CD8-positive, alpha-beta memory T cell (primary cell): ENCODE measurements at regions not wholly inside any gene's neighbourhood (a gene's known extent, or its start where the extent isn't known, plus 50 kb on each side); places are given as distances from the start of the nearest gene placed in this dataset.

Experiments used
- CTCF ChIA-PET: fragments of 350-600 bp; sonication (Branson Sonifier 250); formaldehyde crosslinking; loops from one replicate; lab custom pipeline; 2021; ENCODE audit warnings: antibody characterized with exemption; lab: Charles Lee
- POLR2A ChIA-PET: fragments of 350-600 bp; sonication (Branson Sonifier 250); formaldehyde crosslinking; loops from one replicate; lab custom pipeline; 2021; ENCODE audit warnings: antibody characterized with exemption; lab: Charles Lee
- DNase-seq, 5 donors: peaks; one replicate each; pipeline versions ENCODE4 v3.0.0 to v3.0.0-alpha.2; 2020 to 2022; ENCODE audit warnings: mixed read lengths in 1 of 5
- H3K27ac ChIP-seq: one replicate; pipeline ENCODE4 v1.7.0; 2013; ENCODE audit warnings: low read depth, mild to moderate bottlenecking, low read length, moderate library complexity
- H3K27me3 ChIP-seq: 2 replicates; pipeline ENCODE4 v1.7.0; 2013; ENCODE audit warnings: low read length, mild to moderate bottlenecking; ENCODE audit not compliant: insufficient read depth, poor library complexity, severe bottlenecking
- H3K36me3 ChIP-seq: 2 replicates; pipeline ENCODE4 v1.7.0; 2013; ENCODE audit warnings: mild to moderate bottlenecking, low read length, moderate library complexity; ENCODE audit not compliant: insufficient read depth
- H3K4me1 ChIP-seq: 2 replicates; pipeline ENCODE4 v1.7.0; 2013; ENCODE audit warnings: mild to moderate bottlenecking, low read length, moderate library complexity; ENCODE audit not compliant: insufficient read depth
- H3K4me3 ChIP-seq: 2 replicates; pipeline ENCODE4 v1.7.0; 2013; ENCODE audit warnings: mild to moderate bottlenecking, low read length
- H3K9me3 ChIP-seq: 2 replicates; pipeline ENCODE4 v1.7.0; 2013; ENCODE audit warnings: mild to moderate bottlenecking, low read length
- H3K27ac Mint-ChIP-seq, 8 donors: one replicate each; pipeline ENCODE4 v1.8.0; 2020 to 2021; ENCODE audit warnings: mixed read lengths in 8 of 8, mild to moderate bottlenecking in 6 of 8, inconsistent platforms in 3 of 8, moderate library complexity in 3 of 8
- H3K27me3 Mint-ChIP-seq, 2 donors: one replicate each; pipeline ENCODE4 v1.8.0; 2020 to 2021; ENCODE audit warnings: mixed read lengths in 2 of 2, mild to moderate bottlenecking in 1 of 2, moderate library complexity in 1 of 2
- H3K36me3 Mint-ChIP-seq, 3 donors: one replicate each; pipeline ENCODE4 v1.8.0; 2020 to 2021; ENCODE audit warnings: mixed read lengths in 3 of 3, inconsistent platforms in 1 of 3, mild to moderate bottlenecking in 1 of 3
- H3K4me1 Mint-ChIP-seq, 3 donors: one replicate each; pipeline ENCODE4 v1.8.0; 2020 to 2021; ENCODE audit warnings: mixed read lengths in 3 of 3, inconsistent platforms in 1 of 3, mild to moderate bottlenecking in 1 of 3
- H3K4me3 Mint-ChIP-seq, 7 donors: one replicate each; pipeline ENCODE4 v1.8.0; 2020 to 2021; ENCODE audit warnings: mixed read lengths in 7 of 7, mild to moderate bottlenecking in 6 of 7, moderate library complexity in 4 of 7, inconsistent platforms in 2 of 7
- H3K9me3 Mint-ChIP-seq, 5 donors: one replicate each; pipeline ENCODE4 v1.8.0; 2020 to 2022; ENCODE audit warnings: mixed read lengths in 5 of 5, mild to moderate bottlenecking in 3 of 5, moderate library complexity in 2 of 5, inconsistent platforms in 1 of 5

GRCh38 chr10:31754803-31755624, 173.6 kb downstream of the ARHGAP12 start:
- no peaks in the 10 kb centered on the region for H3K36me3 ChIP-seq
- no peak overlapping the region for H3K4me3 Mint-ChIP-seq
- peaks cover 4 to 12% (median 5%) of the 10 kb centered on the region in 3 donors for H3K4me1 Mint-ChIP-seq
- no peaks in the 10 kb centered on the region for H3K9me3 ChIP-seq
- peaks cover 0 to 3% (median 0%) of the 10 kb centered on the region in 3 donors for H3K36me3 Mint-ChIP-seq
- DNase-seq, result no peak
- H3K27ac ChIP-seq, result no peak overlapping the region
- ChIA-PET POLR2A (no interaction called here), CTCF (no interaction called here)
- H3K27me3 Mint-ChIP-seq, result peaks cover 0 to 1% of the 10 kb centered on the region in 2 donors
- H3K9me3 Mint-ChIP-seq, result no peaks in the 10 kb centered on the region
- H3K4me1 ChIP-seq, result peaks cover 3% of the 10 kb centered on the region
- peak overlapping the region in 2 of 8 donors; percentile 83 to 87 for H3K27ac Mint-ChIP-seq
- H3K4me3 ChIP-seq, result no peak overlapping the region
- H3K27me3 ChIP-seq, result no peaks in the 10 kb centered on the region

GRCh38 chr10:31753681-31754080, 174.9 kb downstream of the ARHGAP12 start:
- Mint-ChIP-seq H3K27ac (no peak overlapping the region), H3K27me3 (peaks cover 0 to 1% of the 10 kb centered on the region in 2 donors), H3K9me3 (no peaks in the 10 kb centered on the region), H3K4me1 (peaks cover 0 to 7% (median under 1%) of the 10 kb centered on the region in 3 donors), H3K4me3 (peak overlapping the region in 1 of 7 donors; percentile 11), H3K36me3 (no peaks in the 10 kb centered on the region)
- Histone ChIP-seq H3K27ac (no peak overlapping the region), H3K27me3 (no peaks in the 10 kb centered on the region), H3K36me3 (no peaks in the 10 kb centered on the region), H3K9me3 (no peaks in the 10 kb centered on the region), H3K4me1 (no peaks in the 10 kb centered on the region), H3K4me3 (no peak overlapping the region)
- CTCF ChIA-PET, result interaction anchor here (1.6 kb wide), 1 partner anchor 10 kb away, joined by 3 read pairs; no protein-coding TSS in a partner anchor
- DNase-seq, result no peak
- POLR2A ChIA-PET, result no interaction called here

- H3K27ac Mint-ChIP-seq, result no peak overlapping the region
- POLR2A ChIA-PET, result interaction anchor here (0.6 kb wide), 1 partner anchor 28 kb away, joined by 3 read pairs; no protein-coding TSS in a partner anchor
- Histone ChIP-seq H3K4me3 (no peak overlapping the region), H3K27ac (no peak overlapping the region), H3K4me1 (no peaks in the 10 kb centered on the region), H3K27me3 (no peaks in the 10 kb centered on the region), H3K9me3 (no peaks in the 10 kb centered on the region), H3K36me3 (no peaks in the 10 kb centered on the region)
- H3K4me3 Mint-ChIP-seq, result no peak overlapping the region
- H3K4me1 Mint-ChIP-seq, result no peaks in the 10 kb centered on the region
- no peaks in the 10 kb centered on the region for H3K36me3 Mint-ChIP-seq
- CTCF ChIA-PET, result interaction anchor here (1.6 to 2.4 kb wide), 2 partner anchors 8 to 18 kb away, joined by 3 to 8 read pairs; no protein-coding TSS in a partner anchor
- DNase-seq, result no peak
- H3K9me3 Mint-ChIP-seq, result no peaks in the 10 kb centered on the region
- peaks cover 0 to 1% of the 10 kb centered on the region in 2 donors for H3K27me3 Mint-ChIP-seq
Measured at GRCh38 chr10:31752170-31752569, 176.5 kb downstream of the ARHGAP12 start.

- Mint-ChIP-seq H3K9me3 (no peaks in the 10 kb centered on the region), H3K4me1 (no peaks in the 10 kb centered on the region), H3K36me3 (no peaks in the 10 kb centered on the region), H3K27me3 (peaks cover 0 to 1% of the 10 kb centered on the region in 2 donors), H3K27ac (peak overlapping the region in 1 of 8 donors; percentile 44), H3K4me3 (no peak overlapping the region)
- no peak overlapping the region for H3K4me3 ChIP-seq
- H3K27ac ChIP-seq, result no peak overlapping the region
- H3K27me3 ChIP-seq, result no peaks in the 10 kb centered on the region
- CTCF ChIA-PET, result interaction anchor here (1.4 to 2.4 kb wide), 2 partner anchors 18 to 968 kb away, joined by 5 to 8 read pairs; no protein-coding TSS in a partner anchor
- H3K4me1 ChIP-seq, result no peaks in the 10 kb centered on the region
- no peaks in the 10 kb centered on the region for H3K36me3 ChIP-seq
- POLR2A ChIA-PET, result no interaction called here
- DNase-seq, result no peak
- H3K9me3 ChIP-seq, result no peaks in the 10 kb centered on the region
Measured at GRCh38 chr10:31751738-31752080, 176.9 kb downstream of the ARHGAP12 start.

GRCh38 chr10:31751051-31751737, 177.4 kb downstream of the ARHGAP12 start:
- H3K27me3 Mint-ChIP-seq, result peaks cover 0 to 1% of the 10 kb centered on the region in 2 donors
- Histone ChIP-seq H3K9me3 (no peaks in the 10 kb centered on the region), H3K4me1 (no peaks in the 10 kb centered on the region), H3K4me3 (no peak overlapping the region), H3K36me3 (no peaks in the 10 kb centered on the region), H3K27ac (no peak overlapping the region), H3K27me3 (no peaks in the 10 kb centered on the region)
- peak overlapping the region in 1 of 8 donors; percentile 44 for H3K27ac Mint-ChIP-seq
- ChIA-PET POLR2A (interaction anchor here (0.8 kb wide), 1 partner anchor 9 kb away, joined by 5 read pairs; no protein-coding TSS in a partner anchor), CTCF (interaction anchor here (1.4 to 2.4 kb wide), 2 partner anchors 19 to 968 kb away, joined by 5 to 8 read pairs; no protein-coding TSS in a partner anchor)
- H3K4me3 Mint-ChIP-seq, result no peak overlapping the region
- H3K9me3 Mint-ChIP-seq, result no peaks in the 10 kb centered on the region
- no peaks in the 10 kb centered on the region for H3K4me1 Mint-ChIP-seq
- no peaks in the 10 kb centered on the region for H3K36me3 Mint-ChIP-seq
- DNase-seq, result no peak

GRCh38 chr10:31749981-31750840, 178.4 kb downstream of the ARHGAP12 start:
- Mint-ChIP-seq H3K36me3 (no peaks in the 10 kb centered on the region), H3K4me3 (no peak overlapping the region), H3K9me3 (no peaks in the 10 kb centered on the region), H3K4me1 (peaks cover 4 to 6% (median 5%) of the 10 kb centered on the region in 3 donors), H3K27me3 (peaks cover 0 to 1% of the 10 kb centered on the region in 2 donors), H3K27ac (peak overlapping the region in 1 of 8 donors; percentile 84)
- Histone ChIP-seq H3K4me1 (no peaks in the 10 kb centered on the region), H3K9me3 (no peaks in the 10 kb centered on the region), H3K4me3 (no peak overlapping the region), H3K27ac (no peak overlapping the region), H3K36me3 (no peaks in the 10 kb centered on the region), H3K27me3 (no peaks in the 10 kb centered on the region)
- DNase-seq, result no peak
- ChIA-PET POLR2A (interaction anchor here (0.8 kb wide), 1 partner anchor 10 kb away, joined by 5 read pairs; no protein-coding TSS in a partner anchor), CTCF (interaction anchor here (1.4 to 2.4 kb wide), 2 partner anchors 20 to 967 kb away, joined by 5 to 8 read pairs; no protein-coding TSS in a partner anchor)

- CTCF ChIA-PET, result no interaction called here
- no peak for DNase-seq
- peak overlapping the region in 1 of 8 donors; percentile 64 for H3K27ac Mint-ChIP-seq
- Histone ChIP-seq H3K27me3 (no peaks in the 10 kb centered on the region), H3K4me1 (no peaks in the 10 kb centered on the region), H3K36me3 (no peaks in the 10 kb centered on the region), H3K4me3 (no peak overlapping the region), H3K27ac (no peak overlapping the region), H3K9me3 (no peaks in the 10 kb centered on the region)
- H3K9me3 Mint-ChIP-seq, result no peaks in the 10 kb centered on the region
- no peaks in the 10 kb centered on the region for H3K36me3 Mint-ChIP-seq
- POLR2A ChIA-PET, result no interaction called here
- H3K4me1 Mint-ChIP-seq, result peaks cover 4 to 6% (median 5%) of the 10 kb centered on the region in 3 donors
- H3K27me3 Mint-ChIP-seq, result peaks cover 0 to 1% of the 10 kb centered on the region in 2 donors
- no peak overlapping the region for H3K4me3 Mint-ChIP-seq
Measured at GRCh38 chr10:31749301-31749700, 179.3 kb downstream of the ARHGAP12 start.
